Stimulated activated CD8-positive, alpha-beta memory T cell treated with anti-CD3 and anti-CD28 coated beads, Interleukin-7, amount 100 ng/mL, for 4 hours (primary cell): ENCODE measurements at regions not wholly inside any gene's neighbourhood (a gene's known extent, or its start where the extent isn't known, plus 50 kb on each side); places are given as distances from the start of the nearest gene placed in this dataset.
"Not testable (repeated sequence)": the region's sequence is repeated elsewhere in the genome, so short reads cannot be mapped to it uniquely, and the experiment has no call there.

Source experiments
- DNase-seq, 2 donors: peaks; one replicate each; pipeline ENCODE4 v3.0.0-alpha.2; 2020; ENCODE audit warnings: low read depth in 2 of 2

DNA sequence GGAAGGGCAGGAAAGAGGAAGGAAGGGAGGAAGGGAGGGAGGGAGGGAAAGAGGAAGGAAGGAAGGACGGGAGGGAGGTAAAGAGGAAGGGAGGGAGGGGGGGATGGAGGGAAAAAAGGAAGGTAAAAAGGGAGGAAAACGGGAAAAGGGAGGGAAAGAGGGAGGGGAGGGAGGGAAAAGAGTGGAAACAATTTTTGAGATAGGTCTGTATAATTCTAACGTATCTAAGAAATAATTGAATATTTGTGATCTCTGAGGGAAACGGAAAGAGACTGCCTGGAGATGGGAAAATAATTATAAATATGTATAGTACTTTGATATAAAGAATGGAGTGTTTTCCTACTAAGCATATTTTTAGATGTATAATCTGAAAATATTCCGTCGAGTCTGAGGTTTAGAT, 158.2 kb upstream of the FOXK1 start:
- no peak for DNase-seq

DNA sequence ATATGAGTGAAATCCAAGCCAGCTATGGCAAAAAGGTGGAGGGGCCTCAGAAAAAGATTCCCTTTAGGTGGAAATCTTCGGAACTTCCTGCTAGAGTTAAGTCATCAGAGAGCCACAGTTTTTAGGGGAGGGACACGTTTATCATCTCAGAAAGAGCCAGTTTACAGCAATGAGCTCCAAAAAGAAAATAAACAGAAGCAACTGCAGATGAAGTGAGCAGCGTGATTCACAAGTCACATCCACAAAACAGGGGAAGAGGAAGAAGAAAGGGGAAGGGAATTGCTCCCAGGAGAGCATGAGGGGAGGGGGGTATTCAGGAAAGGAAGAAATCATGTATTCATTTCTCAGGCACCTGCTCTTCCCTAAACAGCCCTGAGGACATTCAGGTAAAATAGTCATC, 156.2 kb upstream of the FOXK1 start:
- DNase-seq: no peak

DNA sequence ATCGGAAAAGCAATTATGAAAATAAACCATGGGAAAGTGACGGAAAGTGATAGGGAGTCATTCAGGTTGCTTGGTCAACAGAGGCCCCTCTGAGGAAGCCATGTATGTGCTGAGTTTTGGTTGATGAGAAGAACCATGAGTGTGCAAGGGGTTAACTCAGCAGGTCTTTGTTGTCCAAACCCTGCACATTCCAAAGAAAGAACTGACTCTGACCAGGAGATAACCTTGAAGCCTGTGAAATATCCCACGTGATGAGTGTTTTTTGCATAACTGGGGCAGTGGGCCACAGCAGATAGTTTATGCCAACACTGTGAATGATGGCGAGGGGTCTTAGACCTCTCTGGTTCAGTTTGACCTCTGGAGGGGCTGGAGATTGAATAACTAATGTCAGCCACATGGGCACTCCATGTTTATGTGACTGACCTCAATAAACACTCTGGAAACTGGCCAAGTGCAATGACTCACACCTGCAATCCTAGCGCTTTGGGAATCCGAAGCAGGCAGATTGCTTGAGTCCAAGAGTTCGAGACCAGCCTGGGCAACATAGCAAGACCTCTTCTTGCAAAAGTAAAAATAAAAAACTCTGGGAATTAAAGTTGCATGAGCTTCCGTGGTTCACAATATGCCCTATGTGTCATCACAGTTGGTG, 154.0 kb upstream of the FOXK1 start:
- DNase-seq: no peak

DNA sequence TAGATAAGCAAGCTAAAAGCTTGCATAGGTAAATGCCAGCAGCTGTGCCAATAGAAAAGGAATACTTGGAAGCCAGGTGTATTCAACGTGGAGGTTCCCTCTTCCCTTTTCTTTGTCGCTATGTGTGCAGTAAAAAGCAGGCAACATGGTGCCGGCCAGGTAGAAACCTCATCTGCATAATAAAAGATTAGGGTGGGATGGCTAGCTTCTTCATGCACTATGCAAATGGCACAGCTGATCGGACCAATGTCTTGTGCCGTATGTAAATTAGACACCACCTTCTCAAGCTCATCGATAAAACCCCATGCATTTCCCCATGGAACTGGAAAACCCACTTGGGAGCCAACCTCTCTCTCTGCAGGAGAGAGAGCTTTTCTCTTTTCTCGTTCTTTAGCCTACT, 150.9 kb upstream of the FOXK1 start:
- DNase-seq: no peak

DNA sequence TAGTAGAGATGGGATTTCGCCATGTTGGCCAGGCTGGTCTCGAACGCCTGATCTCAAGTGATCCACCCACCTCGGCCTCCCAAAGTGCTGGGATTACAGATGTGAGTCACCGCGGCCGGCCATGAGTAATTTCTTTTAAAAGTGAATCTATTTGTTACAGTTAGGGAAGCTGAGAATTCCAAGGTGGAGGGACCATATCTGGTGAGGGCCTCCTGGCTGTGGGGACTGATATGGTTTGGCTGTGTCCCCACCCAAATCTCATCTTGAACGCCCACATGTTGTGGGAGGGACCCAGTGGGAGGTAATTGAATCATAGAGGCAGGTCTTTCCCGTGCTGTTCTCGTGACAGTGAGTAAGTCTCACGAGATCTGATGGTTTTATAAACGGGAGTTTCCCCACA, 148.8 kb upstream of the FOXK1 start:
- DNase-seq: not testable (repeated sequence)

DNA sequence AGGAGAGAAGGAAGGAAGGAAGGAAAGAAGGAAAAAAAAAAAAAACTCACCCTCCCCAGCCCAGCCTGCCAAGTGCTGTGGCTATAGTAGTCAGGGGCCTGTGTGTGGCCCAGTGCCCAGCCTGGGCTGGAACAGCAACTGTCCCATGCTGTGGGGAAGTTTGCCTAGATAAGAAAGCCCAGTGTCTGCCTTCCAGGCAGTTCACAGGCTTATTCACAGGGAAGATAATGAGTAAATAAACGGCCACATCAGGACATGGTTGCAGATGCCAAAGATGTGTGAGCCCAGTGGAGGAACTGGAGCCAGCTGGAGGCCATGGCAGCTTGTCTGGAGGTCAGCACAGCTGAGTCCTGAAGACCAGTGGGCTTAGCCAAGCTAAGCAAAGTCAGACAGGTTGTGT, 132.4 kb upstream of the FOXK1 start:
- no peak for DNase-seq

DNA sequence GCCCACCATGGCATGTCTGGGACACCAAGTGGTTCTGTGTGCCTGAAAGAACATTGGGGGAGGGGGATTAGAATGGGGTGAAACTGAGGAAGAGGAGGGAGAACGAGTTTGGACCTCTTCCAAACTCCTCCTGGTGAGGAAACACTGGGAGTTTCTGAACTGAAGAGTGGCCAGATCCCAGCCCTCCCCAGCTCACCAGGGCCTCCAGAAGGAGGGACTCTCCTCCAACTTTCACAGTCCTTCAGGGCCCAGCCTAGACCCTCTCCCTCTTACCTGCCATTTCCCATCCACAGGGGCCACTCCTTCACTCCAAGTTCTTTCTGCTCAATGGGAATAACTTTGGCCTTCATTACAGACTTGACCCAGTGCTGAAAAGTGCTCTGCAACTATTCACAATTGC, 132.0 kb upstream of the FOXK1 start:
- DNase-seq: no peak

DNA sequence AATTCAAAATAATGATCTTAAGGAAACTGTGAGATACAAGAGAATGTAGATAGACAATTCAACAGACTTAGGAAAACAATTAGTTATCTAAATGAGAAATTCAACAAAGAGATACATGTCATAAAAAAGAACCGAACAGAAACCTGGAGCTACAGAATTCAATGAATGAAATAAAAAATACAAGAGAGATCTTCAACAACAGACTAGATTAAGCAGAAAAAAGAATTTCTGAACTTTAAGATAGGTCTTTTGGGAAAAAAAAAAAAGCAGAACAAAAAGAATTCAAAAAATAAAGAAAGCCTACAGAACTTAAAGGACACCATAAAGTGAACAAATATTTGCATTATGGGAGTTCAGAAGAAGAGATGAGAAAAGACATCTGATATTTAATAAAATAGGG, 129.1 kb upstream of the FOXK1 start:
- DNase-seq: no peak

DNA sequence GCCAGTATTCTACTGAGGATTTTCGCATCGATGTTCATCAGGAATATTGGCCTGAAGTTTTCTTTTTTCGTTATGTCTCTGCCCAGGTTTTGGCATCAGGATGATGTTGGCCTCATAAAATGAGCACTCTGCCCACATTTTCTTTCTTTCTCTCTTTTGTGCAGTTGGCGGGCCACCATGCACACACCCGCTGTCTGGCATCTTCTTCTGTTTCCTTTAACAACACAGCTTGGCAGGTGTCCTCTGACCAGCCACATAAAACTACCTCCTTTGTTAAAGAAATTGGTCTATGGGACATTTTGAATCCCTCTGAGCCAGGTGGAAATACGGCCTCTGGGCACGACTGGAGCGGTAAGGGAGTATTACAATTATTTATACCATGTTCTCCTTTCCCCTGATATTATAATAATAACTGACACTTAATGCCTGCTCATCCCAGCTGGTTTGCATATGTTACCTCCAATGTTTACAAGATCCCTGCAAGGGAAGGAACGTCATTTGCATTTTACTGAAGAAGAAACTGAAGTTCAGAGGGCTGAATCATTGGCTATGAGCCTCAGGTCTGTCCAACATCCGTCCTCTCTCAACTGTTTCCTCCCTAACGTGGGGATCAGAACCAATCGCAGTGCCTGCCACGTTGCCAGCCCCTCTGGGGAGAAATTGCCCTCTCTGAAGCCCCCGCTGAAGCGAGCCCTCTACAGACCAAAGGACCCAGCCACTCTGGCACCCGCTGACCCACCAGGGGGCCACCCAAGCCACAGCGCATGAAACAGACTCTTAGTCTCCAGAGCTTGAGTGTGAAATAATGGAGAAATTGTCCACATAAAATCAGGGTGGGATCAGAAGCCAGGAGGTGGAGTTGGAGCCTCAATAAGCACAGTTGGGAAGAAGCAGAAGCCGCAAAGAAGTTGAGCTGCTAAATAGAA, 125.0 kb upstream of the FOXK1 start:
- DNase-seq: no peak

DNA sequence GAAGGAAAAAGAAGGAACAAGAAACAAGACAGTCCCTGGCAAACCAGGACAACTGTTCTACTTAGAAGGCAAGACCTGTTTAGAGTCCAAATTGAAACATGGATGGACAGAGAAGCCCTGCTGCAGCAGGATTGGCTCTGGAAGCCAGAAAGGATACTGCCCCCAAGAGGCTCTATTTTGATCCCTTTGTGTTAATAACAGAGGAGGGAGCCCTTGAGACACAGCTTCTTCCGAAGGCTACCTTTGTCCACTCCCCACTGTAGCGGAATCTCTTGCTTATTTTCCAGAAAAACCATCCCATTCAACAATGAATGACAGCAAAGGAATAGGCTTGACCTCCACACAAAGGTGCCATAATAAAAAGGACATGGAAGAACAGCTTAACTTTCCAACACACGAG, 120.3 kb upstream of the FOXK1 start:
- no peak for DNase-seq

DNA sequence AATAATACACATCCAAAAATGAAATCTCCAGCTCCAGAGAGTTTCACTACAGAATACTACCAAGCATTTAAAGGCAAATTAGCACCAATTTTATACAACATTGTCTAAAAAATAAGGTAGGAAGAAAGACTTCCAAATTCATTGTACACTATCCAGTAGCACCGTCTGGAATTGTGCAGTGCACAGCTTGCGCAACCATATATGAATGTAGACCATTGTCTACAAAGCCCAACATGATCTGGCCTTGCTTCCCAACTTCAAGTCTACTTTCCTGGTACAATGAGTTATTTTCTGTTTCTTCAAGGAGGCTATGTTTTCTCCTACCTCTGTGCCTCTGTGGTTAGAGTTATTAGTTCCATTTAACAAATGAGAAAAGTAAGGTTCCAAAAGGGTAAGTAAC, 115.4 kb upstream of the FOXK1 start:
- DNase-seq: no peak

DNA sequence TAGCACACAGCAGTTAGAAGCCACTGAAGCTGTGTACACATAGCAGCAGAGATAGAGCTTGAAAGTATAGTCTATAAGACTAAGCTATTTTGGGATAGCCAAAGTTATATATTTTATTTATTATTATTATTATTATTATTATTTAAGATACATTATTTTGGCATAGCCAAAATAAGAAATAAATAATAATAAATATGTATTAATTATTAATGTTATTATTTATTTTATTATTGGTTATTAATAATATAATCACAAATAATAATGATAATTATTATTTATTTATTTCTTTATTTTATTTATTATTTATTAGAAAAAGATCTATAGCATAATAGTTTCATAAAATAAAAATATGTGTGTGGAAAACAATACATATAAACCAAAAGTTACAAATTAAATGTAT, 107.2 kb upstream of the FOXK1 start:
- no peak for DNase-seq

DNA sequence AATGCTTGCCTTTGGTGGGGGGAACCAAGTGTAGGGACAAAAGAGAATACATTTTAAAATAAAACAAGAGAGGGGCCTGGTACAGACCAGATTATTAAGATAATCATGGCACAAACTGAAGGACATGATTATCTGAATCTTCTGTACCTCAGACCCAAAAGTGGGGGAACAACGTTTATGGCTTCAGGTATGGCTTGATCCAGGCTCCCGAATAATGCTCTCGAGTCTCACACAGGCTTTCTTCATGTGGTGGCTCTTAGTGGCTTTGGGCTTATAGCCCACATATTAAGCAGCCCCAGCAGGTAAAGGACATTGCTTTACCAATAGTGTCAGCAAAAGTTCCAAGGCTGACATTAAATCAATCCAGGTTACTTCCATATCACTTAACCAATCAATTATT, 106.8 kb upstream of the FOXK1 start:
- DNase-seq: no peak

DNA sequence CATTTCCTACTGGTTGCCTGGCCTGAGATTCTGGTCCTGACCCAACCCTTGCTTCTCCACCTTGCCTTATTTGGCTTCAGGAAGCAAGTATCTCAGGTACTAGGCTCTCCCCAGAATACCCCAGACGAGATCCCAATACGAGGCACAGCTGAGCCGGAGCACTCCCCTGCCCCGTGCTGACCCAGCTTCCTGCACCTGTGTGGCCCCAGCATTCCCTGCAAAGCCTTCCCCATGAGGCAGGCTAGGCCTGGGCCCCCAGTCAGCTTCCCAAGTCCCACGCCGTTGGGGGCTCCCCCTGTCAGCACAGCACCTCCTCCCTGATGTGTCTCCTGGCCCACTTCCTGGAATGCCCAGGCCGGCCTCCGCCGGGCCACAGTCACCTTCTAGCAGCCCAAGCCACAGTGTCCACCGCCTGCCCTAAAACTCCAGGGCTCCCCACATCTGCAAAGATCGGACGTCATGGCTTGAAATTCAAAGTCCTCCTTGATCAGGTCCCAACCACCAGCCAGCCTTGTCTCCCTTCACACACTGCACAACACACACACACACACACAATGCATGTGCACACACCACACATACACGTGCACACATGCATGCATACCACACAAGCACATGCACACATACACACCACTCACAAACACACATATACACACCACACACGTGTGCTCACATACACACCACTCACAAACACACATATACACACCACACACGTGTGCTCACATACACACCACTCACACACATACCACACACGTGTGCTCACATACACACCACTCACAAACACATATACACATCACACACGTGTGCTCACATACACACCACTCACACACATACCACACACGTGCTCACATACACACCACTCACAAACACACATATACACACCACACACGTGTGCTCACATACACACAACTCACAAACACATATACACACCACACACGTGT, 78.9 kb upstream of the FOXK1 start:
- DNase-seq: no peak

DNA sequence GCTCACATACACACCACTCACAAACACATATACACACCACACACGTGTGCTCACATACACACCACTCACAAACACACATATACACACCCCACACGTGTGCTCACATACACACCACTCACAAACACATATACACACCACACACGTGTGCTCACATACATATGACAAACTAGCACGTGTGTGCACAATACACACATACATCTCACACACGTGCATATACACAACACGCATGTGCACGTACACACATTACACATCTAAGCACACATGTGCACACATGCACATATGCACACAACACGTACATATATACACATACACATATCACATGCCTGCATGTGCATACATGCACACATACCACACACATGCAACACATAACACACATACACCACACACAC, 78.3 kb upstream of the FOXK1 start:
- DNase-seq: no peak

DNA sequence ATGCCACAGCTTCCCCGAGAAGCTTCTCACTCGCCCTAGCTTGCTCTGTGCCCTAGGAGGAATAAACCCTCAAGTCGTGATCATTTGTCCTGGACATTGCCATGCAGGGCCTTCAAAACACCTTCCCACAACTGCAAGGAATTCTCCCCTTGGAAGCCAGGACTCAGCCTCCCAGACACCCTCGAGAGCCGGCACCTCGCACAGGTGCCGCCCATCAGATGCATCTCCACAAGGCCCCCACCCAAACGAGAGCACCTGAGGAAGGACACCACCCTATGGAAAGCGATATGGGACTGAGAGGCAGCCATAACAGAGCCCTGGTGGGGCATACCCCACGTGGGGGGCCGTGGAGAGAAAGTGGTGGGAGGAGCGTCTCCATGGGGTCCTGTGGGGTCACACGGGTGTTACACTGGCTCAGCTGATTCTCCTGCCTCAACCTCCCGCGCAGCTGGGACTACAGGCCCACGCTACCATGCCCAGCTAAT, 77.6 kb upstream of the FOXK1 start:
- no peak for DNase-seq

DNA sequence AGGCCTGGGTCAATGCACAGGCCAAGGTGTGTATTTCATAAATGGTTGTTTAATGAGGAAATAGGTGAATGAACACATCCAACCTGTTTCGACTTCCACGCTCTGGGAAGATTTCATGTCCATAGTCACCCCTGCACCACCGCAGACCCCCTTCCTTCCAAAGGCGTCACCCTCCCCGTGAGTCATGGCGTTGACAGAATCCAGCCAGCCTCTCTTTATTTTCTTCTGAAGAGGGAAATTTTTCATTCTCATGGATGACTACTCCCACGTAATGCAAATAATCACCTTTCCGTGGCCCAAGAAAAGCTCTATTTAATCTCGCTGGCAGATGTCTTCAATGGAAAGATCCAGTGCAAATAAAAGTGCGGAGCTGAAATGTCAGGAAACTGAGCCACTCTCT, 75.3 kb upstream of the FOXK1 start:
- DNase-seq: no peak

DNA sequence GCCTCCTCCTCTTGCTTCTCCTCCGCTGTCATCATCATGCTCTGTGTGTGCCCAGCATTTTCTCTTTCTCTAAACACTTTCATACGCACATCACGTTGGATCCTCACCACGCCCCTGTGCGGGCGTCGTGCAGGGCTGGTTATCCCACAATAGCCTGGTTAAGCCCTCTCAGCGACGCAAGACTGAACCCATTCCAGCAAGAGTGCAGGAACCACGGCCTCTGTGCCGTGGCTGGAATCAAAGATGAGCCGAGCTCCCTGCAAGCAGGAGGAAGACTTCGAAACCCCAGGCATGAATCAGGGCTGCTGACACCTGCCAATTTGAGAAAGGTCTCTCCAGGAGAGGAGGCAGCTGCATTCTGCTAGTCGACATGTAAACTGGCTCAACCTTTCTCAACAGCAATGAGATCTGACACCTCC, 74.8 kb upstream of the FOXK1 start:
- no peak for DNase-seq

DNA sequence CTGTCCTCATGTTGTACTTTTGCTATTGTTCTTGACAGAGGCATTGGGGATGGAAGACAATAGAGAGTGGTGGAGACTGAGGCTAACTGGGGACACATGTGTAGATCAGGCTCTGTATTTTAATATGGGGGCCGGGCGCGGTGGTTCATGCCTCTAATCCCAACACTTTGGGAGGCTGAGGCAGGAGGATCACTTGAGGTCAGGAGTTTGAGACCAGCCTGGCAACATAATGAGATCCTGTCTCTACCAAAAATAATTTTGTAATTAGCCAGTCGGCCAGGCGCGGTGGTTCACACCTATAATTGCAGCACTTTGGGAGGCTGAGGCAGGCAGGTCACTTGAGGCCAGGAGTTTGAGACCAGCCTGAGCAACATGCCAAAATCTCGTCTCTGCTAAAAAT, 72.5 kb upstream of the FOXK1 start:
- not testable (repeated sequence) for DNase-seq

DNA sequence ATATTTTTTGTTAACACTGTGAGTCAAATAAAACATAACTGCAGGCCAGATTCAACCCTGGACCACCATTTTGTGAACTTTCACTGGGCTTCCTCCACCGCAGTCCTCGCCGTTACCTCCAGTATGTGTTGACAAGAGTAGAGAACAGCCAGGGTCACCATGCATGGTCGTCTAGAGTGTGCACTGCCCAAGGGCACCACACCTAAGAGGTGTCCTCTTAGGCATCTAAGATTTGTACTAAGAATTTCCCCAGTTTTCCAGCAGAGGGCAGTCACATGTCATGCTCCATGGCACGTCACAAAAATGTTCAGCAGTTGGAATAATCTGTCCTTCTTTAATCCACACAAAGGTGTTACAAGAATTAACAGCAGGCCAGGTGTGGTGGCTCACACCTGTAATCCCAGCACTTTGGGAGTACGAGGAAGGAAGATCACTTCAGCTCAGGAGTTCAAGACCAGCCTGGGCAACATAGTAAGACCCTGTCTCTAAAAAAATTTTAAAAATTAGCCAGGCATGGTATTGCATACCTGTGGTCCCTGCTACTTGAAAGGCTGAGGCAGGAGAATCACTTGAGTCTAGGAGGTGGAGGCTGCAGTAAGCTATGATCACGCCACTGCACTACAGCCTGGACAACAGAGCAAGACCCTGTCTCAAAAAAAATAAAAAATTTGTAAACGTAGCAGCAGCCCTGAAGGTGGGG, 71.2 kb upstream of the FOXK1 start:
- peak; percentile 2 to 9 for DNase-seq

DNA sequence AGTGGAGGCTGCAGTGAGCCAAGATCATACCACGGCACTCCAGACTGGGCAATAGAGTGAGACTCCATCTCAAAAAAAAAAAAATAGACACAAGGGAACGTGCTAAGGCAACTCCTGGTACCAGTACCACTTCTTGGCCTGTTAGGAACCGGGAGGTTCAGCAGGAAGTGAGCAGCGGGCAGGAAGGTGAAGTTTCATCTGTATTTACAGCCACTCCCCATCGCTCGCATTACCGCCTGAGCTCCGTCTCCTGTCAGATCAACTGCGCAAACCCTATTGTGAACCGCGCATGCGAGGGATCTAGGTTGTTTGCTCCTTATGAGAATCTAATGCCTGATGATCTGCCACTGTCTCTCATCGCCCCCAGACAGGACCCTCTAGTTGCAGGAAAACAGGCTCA, 69.9 kb upstream of the FOXK1 start:
- DNase-seq: no peak
